Cerebellar nuclear complex (tissue), 1 donor: ENCODE measurements at regions not wholly inside any gene's neighbourhood (a gene's known extent, or its start where the extent isn't known, plus 50 kb on each side); places are given as distances from the start of the nearest gene placed in this dataset.

Source experiments
- DNase-seq, 2 experiments: peaks; one replicate each; lab custom pipeline; 2025; lab: John Stamatoyannopoulos, UW

DNA sequence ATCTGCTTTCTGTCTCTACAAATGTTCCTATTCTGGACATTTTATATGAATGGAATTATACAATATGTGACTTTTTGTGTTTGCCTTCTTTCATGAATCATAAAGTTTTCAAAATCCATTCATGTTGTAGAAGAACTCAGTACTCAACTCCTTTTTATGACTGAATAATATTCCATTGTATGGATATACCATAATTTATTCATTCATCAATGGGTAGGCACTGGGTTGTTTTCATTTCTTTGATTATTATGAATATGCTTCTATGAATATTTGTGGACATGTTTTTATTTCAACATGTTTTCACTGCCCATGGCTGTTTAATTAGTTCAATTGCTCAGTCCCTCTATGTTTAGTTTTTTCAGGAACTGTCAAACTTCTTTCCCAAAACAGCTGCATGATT, 76.5 kb upstream of the GTSF1L start:
- DNase-seq = no peak

DNA sequence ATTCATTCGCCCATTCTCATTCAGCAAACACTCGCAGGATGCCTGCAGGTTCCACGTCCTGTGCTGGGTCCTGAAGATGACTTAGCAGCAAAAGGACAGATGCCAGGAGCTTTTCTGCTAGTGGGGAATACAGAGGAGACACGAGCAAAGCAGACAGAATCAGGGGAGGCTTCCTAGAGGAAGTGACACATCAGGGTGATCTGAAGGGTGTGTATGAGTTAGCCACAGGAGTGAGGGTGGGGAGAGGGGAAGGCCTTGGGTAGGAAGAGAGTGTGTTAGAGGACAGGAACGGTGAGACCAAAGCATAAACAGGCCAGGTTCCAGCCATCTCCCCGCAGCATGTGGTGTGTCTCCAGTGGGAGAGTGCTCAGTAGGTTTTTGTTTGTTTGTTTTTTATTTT, 73.4 kb upstream of the GTSF1L start:
- DNase-seq = no peak

DNA sequence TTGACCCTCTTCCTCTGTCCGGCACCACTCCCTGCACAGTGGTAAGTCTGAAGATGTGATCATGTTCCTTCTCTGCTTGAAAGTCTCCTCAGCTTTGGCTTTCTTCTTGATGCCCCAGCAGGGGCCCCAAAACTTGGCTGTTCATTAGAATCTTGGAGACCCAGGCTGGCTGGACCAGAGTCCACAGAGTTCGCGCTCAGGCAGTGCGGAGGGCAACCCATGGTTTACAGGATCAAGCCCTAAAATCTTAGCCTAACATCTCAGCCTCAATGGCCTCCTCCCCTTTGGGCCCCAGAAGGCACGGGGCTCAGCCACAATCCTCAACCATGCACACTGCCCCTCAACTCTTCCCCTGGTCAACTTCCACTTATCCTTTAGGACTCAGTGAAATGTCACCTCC, 72.9 kb upstream of the GTSF1L start:
- no peak for DNase-seq

DNA sequence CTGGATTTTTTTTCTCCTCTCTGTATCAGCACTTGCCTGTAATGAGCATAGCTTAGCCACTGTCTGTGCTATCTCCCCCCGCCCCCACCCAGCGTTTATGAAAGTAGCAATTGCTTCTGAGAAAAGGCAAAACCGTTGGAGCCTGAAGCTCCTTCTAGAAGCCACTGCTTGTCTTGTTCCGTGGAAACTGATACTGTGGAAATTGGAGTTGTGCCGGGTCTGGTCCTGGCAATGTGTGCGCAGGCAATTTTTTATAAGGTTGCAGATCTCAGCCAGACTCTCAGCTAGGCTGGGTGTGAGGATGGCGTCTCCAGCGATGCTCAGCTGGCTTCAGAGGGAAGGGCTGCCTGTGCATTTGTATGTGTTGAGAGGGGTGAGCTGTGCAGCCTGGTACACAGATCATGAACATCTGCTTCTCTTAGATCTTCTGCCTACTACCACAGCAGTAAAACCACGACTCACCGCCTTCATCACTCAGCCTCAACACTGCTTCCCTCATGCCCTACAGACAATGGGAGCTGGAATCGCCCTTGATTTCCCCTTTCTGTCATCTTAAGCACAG, 72.4 kb upstream of the GTSF1L start:
- DNase-seq = peak in 1 of 2 experiments; percentile 14

- peak; percentile 27 to 49 for DNase-seq
Measured at GRCh38 chr20:43798291-43799149, 71.7 kb upstream of the GTSF1L start.

GRCh38 chr20:43794326-43794725, 67.5 kb upstream of the GTSF1L start:
- peak in 1 of 2 experiments; percentile 0 for DNase-seq

- no peak for DNase-seq
Measured at GRCh38 chr20:43789593-43789992, 62.8 kb upstream of the GTSF1L start.

- DNase-seq = no peak
Measured at GRCh38 chr20:43787937-43788336, 61.1 kb upstream of the GTSF1L start.

GRCh38 chr20:43786885-43787284, 60.1 kb upstream of the GTSF1L start:
- DNase-seq = no peak

DNA sequence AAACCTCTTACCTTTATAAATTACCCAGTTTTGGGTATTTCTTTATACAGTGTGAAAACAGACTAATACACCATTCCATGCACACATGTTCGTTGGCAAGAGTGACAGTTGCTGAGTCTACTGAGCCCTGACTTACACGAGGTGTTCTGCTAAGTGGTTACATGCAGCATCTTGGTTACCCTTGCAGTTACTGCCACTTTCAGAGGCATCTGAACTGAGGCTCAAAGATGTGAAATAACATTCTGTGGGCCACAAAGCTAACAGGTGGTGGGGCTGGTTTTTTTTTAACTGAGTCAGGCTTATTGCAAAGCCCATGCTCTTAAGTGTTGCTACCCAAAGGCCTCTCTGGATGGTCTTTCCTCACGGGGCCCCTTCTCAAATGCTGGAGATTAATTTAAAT, 54.4 kb upstream of the GTSF1L start:
- DNase-seq = no peak

DNA sequence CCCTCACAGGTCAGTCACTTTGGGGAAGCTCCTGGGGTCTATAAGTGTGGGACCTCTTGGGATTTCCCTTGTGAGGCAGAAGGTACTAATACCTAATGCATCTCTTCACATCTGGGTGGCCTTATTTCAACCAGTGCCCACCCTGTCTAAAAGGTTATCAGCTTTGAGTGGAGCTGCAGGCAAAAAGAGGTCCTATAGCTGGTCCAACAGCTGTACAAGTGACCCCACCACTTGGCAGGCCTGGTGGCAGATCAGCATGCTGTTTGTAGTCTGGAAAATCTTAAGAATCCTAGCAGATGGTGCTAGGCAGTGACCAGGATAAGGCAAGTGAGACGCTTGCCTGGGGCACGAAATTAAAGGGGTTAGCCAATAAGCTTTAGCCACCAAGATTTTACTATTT, 51.6 kb upstream of the GTSF1L start:
- no peak for DNase-seq

DNA sequence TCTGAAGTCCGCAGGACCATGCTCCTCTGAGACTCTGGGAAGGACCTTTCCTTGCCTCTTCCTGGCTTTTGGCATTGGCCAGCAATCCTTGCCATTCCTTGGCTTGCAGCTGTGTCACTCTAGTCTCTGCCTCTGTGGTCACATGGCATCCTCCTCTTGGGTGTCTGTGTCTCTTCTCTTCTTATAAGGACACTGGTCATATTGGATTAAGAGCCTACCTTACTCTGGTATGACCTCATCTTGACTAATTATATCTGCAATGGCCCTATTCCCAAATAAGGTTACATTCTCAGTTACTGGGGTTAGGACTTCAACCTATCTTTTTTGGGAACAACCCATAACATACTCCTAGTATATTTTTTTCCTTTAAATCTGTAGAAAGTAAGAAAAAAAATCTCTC, 49.9 kb upstream of the GTSF1L start:
- no peak for DNase-seq
